ENCODE measurements at regions not wholly inside any gene's neighbourhood (a gene's known extent, or its start where the extent isn't known, plus 50 kb on each side); places are given as distances from the start of the nearest gene placed in this dataset.

DNA sequence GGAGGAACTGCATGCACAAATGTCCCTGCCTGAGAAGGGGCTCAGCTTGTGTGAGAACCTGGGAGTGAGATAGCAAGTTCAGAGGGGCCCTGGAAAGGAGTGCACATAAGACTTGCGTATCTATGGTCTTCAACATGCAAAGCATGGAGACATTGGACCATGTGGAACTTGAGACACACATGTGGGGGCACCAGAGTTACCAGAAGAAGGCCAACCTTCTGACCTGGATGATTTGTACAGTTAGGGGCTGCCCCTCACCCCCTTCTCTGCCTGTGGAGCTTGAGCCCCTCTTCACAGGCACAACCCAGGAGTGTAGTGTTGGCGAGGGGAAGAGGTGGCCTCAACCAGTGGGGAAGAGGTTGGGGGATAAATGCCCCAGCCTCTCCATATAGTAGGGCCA, 165.0 kb upstream of the ARL4C start:
- Histone ChIP-seq H3K4me2 (ENCODE audit: insufficient read depth in 1 of 2, low read depth in 2 of 2, low read length in 2 of 2) (no peak overlapping the region), H3K56ac (replicated peaks; ENCODE audit: insufficient read length, low read depth, low read length) (no peak overlapping the region), H3K27me3 (replicated peaks in 1 of 4; ENCODE audit: control insufficient read depth in 3 of 4, extremely low read depth in 1 of 4, insufficient read depth in 3 of 4, low read length in 3 of 4) (no peaks in the 10 kb centered on the region), H3K4me1 (replicated peaks in 1 of 4; ENCODE audit: control insufficient read depth in 3 of 4, insufficient read depth in 4 of 4, low read length in 3 of 4) (no peaks in the 10 kb centered on the region; a peak in 1 of 7 replicates), H2BK5ac (ENCODE audit: low read depth, low read length) (no peak overlapping the region), H3K4me3 (ENCODE audit: extremely low read depth in 1 of 4, insufficient read depth in 2 of 4, low read depth in 3 of 4, low read length in 4 of 4) (no peak overlapping the region), H3K9me3 (ENCODE audit: insufficient read depth in 2 of 2, low read depth in 1 of 2, low read length in 1 of 2) (peaks cover 17 to 22% of the 10 kb centered on the region in 2 experiments), H3K79me1 (ENCODE audit: low read depth, low read length) (no peaks in the 10 kb centered on the region), H3K27ac (ENCODE audit: low read depth, low read length) (no peak overlapping the region), H2BK120ac (replicated peaks; ENCODE audit: low read depth, low read length) (no peak overlapping the region), H4K91ac (replicated peaks; ENCODE audit: insufficient read length, low read length) (no peak overlapping the region), H3K79me2 (ENCODE audit: control insufficient read depth in 1 of 2, insufficient read depth in 2 of 2, low read length in 2 of 2) (no peaks in the 10 kb centered on the region), H3K4ac (replicated peaks; ENCODE audit: insufficient read length, low read depth, low read length) (no peak overlapping the region), H4K20me1 (replicated peaks in 1 of 2; ENCODE audit: control insufficient read depth in 1 of 2, insufficient read depth in 2 of 2, low read length in 2 of 2) (no peaks in the 10 kb centered on the region), H4K8ac (ENCODE audit: extremely low read depth, insufficient read depth, low read length) (no peak overlapping the region), H3K14ac (ENCODE audit: insufficient read length) (no peak overlapping the region), H2AK5ac (ENCODE audit: low read depth, low read length) (no peak overlapping the region), H2AFZ (ENCODE audit: low read length) (no peak overlapping the region), H3K36me3 (ENCODE audit: control insufficient read depth in 2 of 4, insufficient read depth in 4 of 4, low read length in 3 of 4) (no peaks in the 10 kb centered on the region; a peak in 1 of 8 replicates), H3K9ac (replicated peaks in 1 of 4; ENCODE audit: extremely low read depth in 1 of 4, low read depth in 3 of 4, low read length in 3 of 4) (no peak overlapping the region), H2BK15ac (ENCODE audit: low read length) (no peak overlapping the region), H4K5ac (ENCODE audit: insufficient read length, low read depth, low read length) (no peak overlapping the region), H3K18ac (ENCODE audit: extremely low read depth, low read length) (no peak overlapping the region), H2BK20ac (ENCODE audit: low read length) (no peak overlapping the region), H3K23ac (ENCODE audit: insufficient read length) (no peak overlapping the region), H3K23me2 (ENCODE audit: low read depth, low read length) (no peaks in the 10 kb centered on the region), H2BK12ac (ENCODE audit: low read depth, low read length) (no peak overlapping the region)
- DNase-seq (ENCODE audit: low read depth in 1 of 2, low spot score in 2 of 2) (peak in 1 of 2 experiments; percentile 17), FAIRE-seq (no peak)
- WGBS, 2 experiments (ENCODE audit: extremely low coverage in 1 of 2, insufficient coverage in 1 of 2, insufficient read length in 1 of 2, insufficient replicate concordance in 2 of 2, low coverage in 1 of 2, low lambda C conversion rate in 2 of 2, missing lambda C conversion rate in 1 of 2), result 72% methylated on average over 2 of the region's 2 CpGs; no CpG with 5 or more reads in 1 of the 2 experiments
- ChIA-PET CTCF (ENCODE audit: partially characterized antibody) (interaction anchor here (0.8 to 1.3 kb wide), 4 partner anchors 8 to 17 kb away, joined by 3 to 4 read pairs (median 3); no protein-coding TSS in a partner anchor), POLR2A (ENCODE audit: partially characterized antibody) (no interaction called here)
- TF ChIP-seq POU5F1 (IDR thresholded peaks at IDR 0.05; ENCODE audit: low read depth, low read length) (no peak), SRF (IDR thresholded peaks at IDR 0.05; ENCODE audit: low read depth, low read length) (no peak), POLR2AphosphoS5 (IDR thresholded peaks at IDR 0.05; ENCODE audit: low read depth, low read length) (no peak), FOSL1 (IDR thresholded peaks at IDR 0.05; ENCODE audit: insufficient read depth, low read depth, low read length) (no peak)
